IPS-18a (cell line): ENCODE measurements at regions not wholly inside any gene's neighbourhood (a gene's known extent, or its start where the extent isn't known, plus 50 kb on each side); places are given as distances from the start of the nearest gene placed in this dataset.

ENCODE experiments used
- H3K27ac ChIP-seq: one replicate; pipeline ENCODE4 v1.5.1; 2013; ENCODE audit warnings: low read length
- H3K27me3 ChIP-seq: one replicate; pipeline ENCODE4 v1.6.1; 2013; ENCODE audit warnings: mild to moderate bottlenecking, low read length; ENCODE audit not compliant: control insufficient read depth, insufficient read depth
- H3K36me3 ChIP-seq: one replicate; pipeline ENCODE4 v1.6.1; 2013; ENCODE audit warnings: low read depth, low read length; ENCODE audit not compliant: control insufficient read depth
- H3K4me1 ChIP-seq: one replicate; pipeline ENCODE4 v1.6.1; 2013; ENCODE audit warnings: low read depth, low read length; ENCODE audit not compliant: control insufficient read depth
- H3K4me3 ChIP-seq: one replicate; pipeline ENCODE4 v1.5.1; 2013; ENCODE audit warnings: low read length
- H3K9ac ChIP-seq: one replicate; pipeline ENCODE4 v1.6.1; 2013; ENCODE audit warnings: mild to moderate bottlenecking, low read length, moderate library complexity
- H3K9me3 ChIP-seq: one replicate; pipeline ENCODE4 v1.6.1; 2013; ENCODE audit warnings: low read depth, low read length; ENCODE audit not compliant: control insufficient read depth

DNA sequence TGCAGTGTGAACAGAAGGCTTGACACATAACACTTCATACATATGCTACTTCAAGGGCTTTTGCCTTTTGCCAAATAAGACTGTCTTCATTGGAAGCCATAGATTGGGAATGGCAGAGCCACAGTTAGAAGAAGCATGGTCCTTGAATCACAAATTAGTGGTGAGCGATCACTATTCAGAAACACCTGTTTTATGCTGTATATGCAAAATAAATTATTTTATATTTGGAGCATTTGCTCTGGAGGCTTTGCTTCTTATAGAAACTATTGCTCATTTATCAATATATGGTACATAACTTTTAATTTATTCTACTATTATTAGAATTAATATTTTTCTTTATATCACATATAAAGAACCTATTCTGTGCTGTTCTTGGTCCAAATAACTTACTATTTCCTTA lies 270.4 kb upstream of the SPRY2 start:
- Histone ChIP-seq H3K27ac (no peak overlapping the region), H3K4me3 (no peak overlapping the region), H3K9me3 (no peaks in the 10 kb centered on the region), H3K4me1 (peaks cover 7% of the 10 kb centered on the region), H3K36me3 (no peaks in the 10 kb centered on the region), H3K27me3 (no peaks in the 10 kb centered on the region), H3K9ac (no peak overlapping the region)

DNA sequence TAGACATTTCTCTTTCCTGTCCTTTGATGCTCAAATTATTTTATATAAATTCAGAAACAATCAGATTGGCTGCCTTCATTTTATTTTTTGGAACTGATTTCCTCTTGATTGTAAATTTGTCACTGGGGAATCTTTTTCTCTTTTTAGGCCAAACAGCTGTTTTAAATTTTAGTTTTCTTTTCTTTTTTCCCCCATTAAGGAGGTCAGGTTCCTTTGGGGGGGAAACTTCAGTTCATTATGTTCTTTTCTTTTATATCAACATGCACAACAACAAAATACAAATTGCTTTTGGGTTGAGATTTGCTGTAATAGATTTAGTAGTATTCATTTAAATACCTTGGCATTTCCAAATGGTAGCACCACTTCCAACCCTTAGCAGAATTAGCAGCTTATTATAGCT lies 264.8 kb upstream of the SPRY2 start:
- no peaks in the 10 kb centered on the region for H3K36me3 ChIP-seq
- no peak overlapping the region for H3K27ac ChIP-seq
- no peak overlapping the region for H3K4me3 ChIP-seq
- H3K9me3 ChIP-seq = no peaks in the 10 kb centered on the region
- no peak overlapping the region for H3K9ac ChIP-seq
- no peaks in the 10 kb centered on the region for H3K4me1 ChIP-seq
- H3K27me3 ChIP-seq = no peaks in the 10 kb centered on the region

DNA sequence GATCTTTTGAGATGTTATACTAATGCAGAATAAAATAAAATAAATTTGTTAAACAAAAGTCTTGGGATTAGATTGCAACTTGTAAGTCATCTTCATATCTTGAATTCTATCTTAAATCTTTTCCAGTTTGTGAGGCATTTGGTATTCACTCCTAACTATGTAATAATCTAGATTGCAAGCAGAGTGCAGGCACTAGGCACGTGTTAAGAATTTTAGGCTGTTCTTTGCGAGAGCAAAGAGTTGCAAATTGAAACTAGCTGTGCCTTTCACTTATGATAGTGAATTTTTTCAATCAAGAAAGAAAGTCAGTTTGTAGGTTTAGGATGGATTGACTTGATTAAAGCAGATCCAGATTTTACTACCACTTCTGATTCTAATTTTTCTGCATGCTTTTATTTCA lies 264.1 kb upstream of the SPRY2 start:
- Histone ChIP-seq H3K9me3 (no peaks in the 10 kb centered on the region), H3K4me1 (no peaks in the 10 kb centered on the region), H3K36me3 (no peaks in the 10 kb centered on the region), H3K27ac (no peak overlapping the region), H3K27me3 (no peaks in the 10 kb centered on the region), H3K9ac (no peak overlapping the region), H3K4me3 (no peak overlapping the region)

GRCh38 chr13:80604098-80604497 lies 263.2 kb upstream of the SPRY2 start:
- Histone ChIP-seq H3K4me3 (no peak overlapping the region), H3K4me1 (no peaks in the 10 kb centered on the region), H3K9ac (no peak overlapping the region), H3K27me3 (no peaks in the 10 kb centered on the region), H3K27ac (no peak overlapping the region), H3K36me3 (no peaks in the 10 kb centered on the region), H3K9me3 (no peaks in the 10 kb centered on the region)

- Histone ChIP-seq H3K9ac (no peak overlapping the region), H3K27ac (no peak overlapping the region), H3K27me3 (no peaks in the 10 kb centered on the region), H3K9me3 (no peaks in the 10 kb centered on the region), H3K4me3 (no peak overlapping the region), H3K4me1 (peaks cover 4% of the 10 kb centered on the region), H3K36me3 (no peaks in the 10 kb centered on the region)
These were observed 262.4 kb upstream of the SPRY2 start for GRCh38 chr13:80603351-80603750.

DNA sequence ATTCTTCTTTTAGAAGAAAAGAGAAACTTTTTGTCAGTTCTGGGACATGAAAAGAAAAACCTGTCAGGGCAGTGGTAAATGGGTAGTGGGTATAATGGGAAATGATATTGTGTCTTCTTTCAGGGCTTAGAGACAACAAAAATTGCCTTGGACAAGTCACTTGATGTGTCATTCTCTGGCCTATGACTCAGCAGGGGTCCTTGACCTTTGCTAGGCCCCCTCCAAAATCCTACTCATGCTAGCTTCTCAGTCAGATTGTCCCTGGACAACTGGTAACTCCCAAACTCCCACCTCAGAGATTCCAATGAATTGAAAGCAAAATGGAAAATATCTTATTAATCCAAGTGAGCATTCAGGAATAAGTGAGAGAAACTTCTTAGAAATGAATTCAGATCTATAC lies 258.8 kb upstream of the SPRY2 start:
- peaks cover 5% of the 10 kb centered on the region for H3K4me1 ChIP-seq
- no peaks in the 10 kb centered on the region for H3K36me3 ChIP-seq
- H3K9ac ChIP-seq = no peak overlapping the region
- no peaks in the 10 kb centered on the region for H3K27me3 ChIP-seq
- H3K4me3 ChIP-seq = no peak overlapping the region
- H3K27ac ChIP-seq = no peak overlapping the region
- no peaks in the 10 kb centered on the region for H3K9me3 ChIP-seq

GRCh38 chr13:80598189-80598588 lies 257.3 kb upstream of the SPRY2 start:
- Histone ChIP-seq H3K27me3 (no peaks in the 10 kb centered on the region), H3K27ac (no peak overlapping the region), H3K4me1 (peaks cover 5% of the 10 kb centered on the region), H3K36me3 (no peaks in the 10 kb centered on the region), H3K9ac (no peak overlapping the region), H3K9me3 (no peaks in the 10 kb centered on the region), H3K4me3 (no peak overlapping the region)

GRCh38 chr13:80591976-80592740 lies 251.2 kb upstream of the SPRY2 start:
- no peak overlapping the region for H3K9ac ChIP-seq

GRCh38 chr13:80590551-80590950 lies 249.6 kb upstream of the SPRY2 start:
- Histone ChIP-seq H3K9me3 (no peaks in the 10 kb centered on the region), H3K4me3 (no peak overlapping the region), H3K36me3 (no peaks in the 10 kb centered on the region), H3K4me1 (peaks cover 3% of the 10 kb centered on the region), H3K27me3 (no peaks in the 10 kb centered on the region), H3K27ac (no peak overlapping the region), H3K9ac (no peak overlapping the region)

More at GRCh38 chr13:80591976-80592740, 251.2 kb upstream of the SPRY2 start:
- no peak overlapping the region for H3K27ac ChIP-seq
- H3K4me3 ChIP-seq = no peak overlapping the region
- no peaks in the 10 kb centered on the region for H3K27me3 ChIP-seq
- no peaks in the 10 kb centered on the region for H3K36me3 ChIP-seq
- no peaks in the 10 kb centered on the region for H3K9me3 ChIP-seq
- H3K4me1 ChIP-seq = no peaks in the 10 kb centered on the region

- H3K27me3 ChIP-seq = no peaks in the 10 kb centered on the region
- H3K4me1 ChIP-seq = peaks cover 11% of the 10 kb centered on the region
- no peak overlapping the region for H3K9ac ChIP-seq
- no peak overlapping the region for H3K27ac ChIP-seq
- no peaks in the 10 kb centered on the region for H3K9me3 ChIP-seq
- H3K36me3 ChIP-seq = no peaks in the 10 kb centered on the region
- no peak overlapping the region for H3K4me3 ChIP-seq
These were observed 245.4 kb upstream of the SPRY2 start for GRCh38 chr13:80586356-80586755.

DNA sequence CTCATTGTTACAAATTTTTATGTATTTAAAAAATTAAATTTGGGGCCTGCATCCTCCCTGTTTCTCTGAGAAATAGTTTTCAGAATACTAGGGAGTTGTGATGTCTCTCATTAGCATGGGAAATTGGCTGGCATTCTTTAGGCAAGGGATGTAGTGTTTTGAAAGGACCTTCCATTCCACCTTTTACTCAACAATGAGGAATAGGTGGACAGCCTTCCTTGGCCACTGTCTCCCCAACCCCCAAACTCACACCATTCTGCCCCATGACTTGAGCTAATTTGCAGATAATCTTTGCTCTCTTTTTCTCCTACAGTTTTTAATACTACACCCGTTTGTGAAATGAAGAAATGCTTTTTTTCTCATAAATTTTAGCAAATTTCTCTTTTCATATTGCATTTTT lies 244.6 kb upstream of the SPRY2 start:
- H3K4me1 ChIP-seq = peaks cover 11% of the 10 kb centered on the region
- no peaks in the 10 kb centered on the region for H3K27me3 ChIP-seq
- H3K4me3 ChIP-seq = no peak overlapping the region
- no peak overlapping the region for H3K9ac ChIP-seq
- H3K36me3 ChIP-seq = no peaks in the 10 kb centered on the region
- H3K27ac ChIP-seq = no peak overlapping the region
- no peaks in the 10 kb centered on the region for H3K9me3 ChIP-seq

GRCh38 chr13:80584785-80585184 lies 243.9 kb upstream of the SPRY2 start:
- H3K27ac ChIP-seq = no peak overlapping the region
- peak overlapping the region; percentile 5 for H3K4me3 ChIP-seq
- peaks cover 11% of the 10 kb centered on the region for H3K4me1 ChIP-seq
- H3K36me3 ChIP-seq = no peaks in the 10 kb centered on the region
- no peak overlapping the region for H3K9ac ChIP-seq
- no peaks in the 10 kb centered on the region for H3K27me3 ChIP-seq
- H3K9me3 ChIP-seq = no peaks in the 10 kb centered on the region
